K562 (cell line): ENCODE measurements at regions not wholly inside any gene's neighbourhood (a gene's known extent, or its start where the extent isn't known, plus 50 kb on each side); places are given as distances from the start of the nearest gene placed in this dataset.

Source experiments
- ATAC-seq: fragments of 200-7000 bp; cut with Tn5 transposase; 3 replicates; pipeline ENCODE4 v1.9.1; 2020; ENCODE audit warnings: moderate library complexity
- BruUV-seq: library from RNA; stranded (reverse); fragments of 400-500 nt; replicated peaks from 2 replicates; lab custom pipeline; 2021; lab: Mats Ljungman, UMichigan
- CTCF ChIA-PET: fragments of 300-600 bp; formaldehyde crosslinking; extraction: SDS; loops from one replicate; lab custom pipeline; 2021; ENCODE audit warnings: low intra/inter-chr PET ratio; lab: Yijun Ruan, JAX
- POLR2A ChIA-PET: fragments of 300-600, 350-650 bp; sonication (Branson Sonifier 250); formaldehyde crosslinking; extraction: SDS; loops from one replicate; lab custom pipeline; 2021; ENCODE audit warnings: antibody characterized with exemption, inconsistent platforms; lab: Yijun Ruan, JAX
- DNase-seq, 4 experiments: peaks; one replicate each; pipeline versions ENCODE4 v3.0.0 to v3.0.0-alpha.2; 2011 to 2018; ENCODE audit warnings: low spot score in 3 of 4, mixed read lengths in 3 of 4; ENCODE audit errors: extremely low read depth in 1 of 4
- FAIRE-seq: peaks from 2 replicates; lab custom pipeline; 2011; peaks lifted over from hg19 to GRCh38; lab: Jason Lieb, UNC
- H2AFZ ChIP-seq: 2 replicates; pipeline ENCODE4 v1.6.0; 2011; ENCODE audit warnings: low read depth, low read length, control low read depth, inconsistent platforms
- H3K27ac ChIP-seq: fragments of 200-600 bp; 3 replicates; pipeline ENCODE4 v1.8.0; 2011; ENCODE audit warnings: low read depth, mild to moderate bottlenecking, control low read depth, inconsistent platforms, low read length, moderate library complexity, mixed read lengths; ENCODE audit errors: extremely low read depth
- H3K27me3 ChIP-seq, 2 experiments: fragments of 300-600 bp in 1 of 2; 2 replicates in 1 of 2; 3 replicates in 1 of 2; pipeline versions ENCODE4 v1.6.0 to v1.8.0; 2011; ENCODE audit warnings: inconsistent platforms in 2 of 2, low read length in 2 of 2, mild to moderate bottlenecking in 1 of 2, mixed read lengths in 1 of 2, moderate library complexity in 1 of 2; ENCODE audit not compliant: control insufficient read depth in 2 of 2, insufficient read depth in 2 of 2
- H3K36me3 ChIP-seq: fragments of 300-600 bp; 3 replicates; pipeline ENCODE4 v1.8.0; 2011; ENCODE audit warnings: mild to moderate bottlenecking, low read length, inconsistent platforms; ENCODE audit not compliant: control insufficient read depth, insufficient read depth
- H3K4me1 ChIP-seq, 2 experiments: fragments of 200-600 bp in 1 of 2; replicated peaks in 1 of 2; 2 replicates in 1 of 2; 3 replicates in 1 of 2; pipeline versions ENCODE4 v1.5.1 to v1.8.0; 2011; ENCODE audit warnings: inconsistent platforms in 2 of 2, low read length in 2 of 2, mild to moderate bottlenecking in 1 of 2, mixed read lengths in 1 of 2, moderate library complexity in 1 of 2; ENCODE audit not compliant: control insufficient read depth in 2 of 2, insufficient read depth in 2 of 2
- H3K4me2 ChIP-seq: 2 replicates; pipeline ENCODE4 v1.6.1; 2011; ENCODE audit warnings: low read length, control low read depth, inconsistent platforms, mixed read lengths; ENCODE audit not compliant: insufficient read depth
- H3K4me3 ChIP-seq: fragments of 200-600 bp; sonication (generic), shearing (Covaris generic); 2 replicates; pipeline ENCODE4 v1.5.1; 2016; ENCODE audit warnings: control low read depth, inconsistent platforms
- H3K79me2 ChIP-seq: fragments of 200-600 bp; 3 replicates; pipeline ENCODE4 v1.8.0; 2011; ENCODE audit warnings: low read length, inconsistent platforms; ENCODE audit not compliant: control insufficient read depth, insufficient read depth
- H3K9ac ChIP-seq, 2 experiments: 2 replicates each; pipeline versions ENCODE4 v1.6.0 to v1.6.1; 2011; ENCODE audit warnings: low read depth in 2 of 2, low read length in 2 of 2, control low read depth in 1 of 2, inconsistent platforms in 1 of 2, mild to moderate bottlenecking in 1 of 2, mixed read lengths in 1 of 2; ENCODE audit not compliant: insufficient read depth in 1 of 2
- H3K9me1 ChIP-seq: one replicate; pipeline ENCODE4 v1.6.0; 2011; ENCODE audit warnings: inconsistent platforms, mild to moderate bottlenecking, low read length, moderate library complexity; ENCODE audit not compliant: control insufficient read depth, insufficient read depth
- H3K9me3 ChIP-seq: replicated peaks from 2 replicates; pipeline ENCODE4 v1.5.1; 2011; ENCODE audit warnings: low read depth, low read length, inconsistent platforms; ENCODE audit not compliant: control insufficient read depth, insufficient read depth
- H4K20me1 ChIP-seq: replicated peaks from 2 replicates; pipeline ENCODE4 v1.6.1; 2011; ENCODE audit warnings: low read length, inconsistent platforms, mixed read lengths; ENCODE audit not compliant: control insufficient read depth, insufficient read depth
- ARID1B ChIP-seq: fragments of 450-650 bp; IDR thresholded peaks from 2 replicates; pipeline ENCODE4 v1.6.1; 2016; ENCODE audit warnings: antibody characterized with exemption, mild to moderate bottlenecking, inconsistent platforms
- CBFA2T3 ChIP-seq: fragments of 450-650 bp; IDR thresholded peaks from 2 replicates; pipeline ENCODE4 v1.6.1; 2017
- DPF2 ChIP-seq: fragments of 450-650 bp; IDR thresholded peaks from 2 replicates; pipeline ENCODE4 v1.6.1; 2016
- ESRRA ChIP-seq: fragments of 450-650 bp; IDR thresholded peaks from 2 replicates; pipeline ENCODE4 v1.6.1; 2014; ENCODE audit warnings: low read depth, mild to moderate bottlenecking, moderate library complexity, borderline replicate concordance
- HOXB6 ChIP-seq: fragments of 250-450 bp; sonication (Bioruptor Pico); IDR thresholded peaks from 2 replicates; pipeline ENCODE4 v1.5.1; 2022; ENCODE audit warnings: mild to moderate bottlenecking, borderline replicate concordance
- KDM2B ChIP-seq: fragments of 250-450 bp; sonication (Bioruptor Pico); IDR thresholded peaks from 2 replicates; pipeline ENCODE4 v1.8.0; 2021; ENCODE audit warnings: mild to moderate bottlenecking, moderate library complexity
- MLLT1 ChIP-seq, 2 experiments: fragments of 450-650 bp; IDR thresholded peaks; 2 replicates each; pipeline ENCODE4 v1.6.1; 2016
- NFXL1 ChIP-seq: fragments of 450-650 bp; formaldehyde crosslinking; IDR thresholded peaks from 2 replicates; pipeline ENCODE4 v1.4.0; 2021; ENCODE audit warnings: mild to moderate bottlenecking
- PBX2 ChIP-seq, 2 experiments: IDR thresholded peaks in 1 of 2; conservative IDR thresholded peaks in 1 of 2; 2 replicates each; pipeline ENCODE4 v1.6.1; 2016; ENCODE audit warnings: low read depth in 2 of 2, mild to moderate bottlenecking in 1 of 2, missing compliant biosample characterization in 1 of 2, missing genetic modification characterization in 1 of 2, moderate library complexity in 1 of 2
- PHTF2 ChIP-seq: fragments of 250-450 bp; sonication (Bioruptor Pico); IDR thresholded peaks from 2 replicates; pipeline ENCODE4 v1.5.0; 2021; ENCODE audit warnings: mild to moderate bottlenecking
- SNAPC5 ChIP-seq: fragments of 250-450 bp; sonication (Bioruptor Pico); IDR thresholded peaks from 2 replicates; pipeline ENCODE4 v1.8.0; 2021; ENCODE audit warnings: moderate library complexity, mild to moderate bottlenecking, inconsistent platforms
- SOX6 ChIP-seq: fragments of 450-650 bp; IDR thresholded peaks from 2 replicates; pipeline ENCODE4 v1.6.1; 2014; ENCODE audit warnings: mild to moderate bottlenecking
- SREBF2 ChIP-seq: sonication (generic); formaldehyde crosslinking; IDR thresholded peaks from 2 replicates; pipeline ENCODE4 v1.4.0; 2020; ENCODE audit warnings: mild to moderate bottlenecking, missing genetic modification reagents
- XRCC5 ChIP-seq: fragments of 200-400 bp; formaldehyde crosslinking; IDR thresholded peaks from 2 replicates; pipeline ENCODE4 v1.6.1; 2017; ENCODE audit warnings: low read depth, mild to moderate bottlenecking, low read length
- ZNF12 ChIP-seq: sonication (generic); formaldehyde crosslinking; IDR thresholded peaks from 2 replicates; pipeline ENCODE4 v1.4.0; 2020; ENCODE audit warnings: mild to moderate bottlenecking, missing genetic modification reagents
- ZNF174 ChIP-seq: fragments of 250-450 bp; sonication (Bioruptor Pico); IDR thresholded peaks from 2 replicates; pipeline ENCODE4 v1.4.0; 2020; ENCODE audit warnings: mild to moderate bottlenecking
- ZNF449 ChIP-seq: fragments of 250-450 bp; sonication (Bioruptor Pico); IDR thresholded peaks from 2 replicates; pipeline ENCODE4 v1.8.0; 2022; ENCODE audit warnings: moderate library complexity, mild to moderate bottlenecking, inconsistent platforms
- WGBS: fragments of 100-300 bp; shearing (Covaris generic); methylation state at CpG from one replicate; pipeline ENCODE4 v1.1.6; 2016; ENCODE audit warnings: low coverage, mixed read lengths; ENCODE audit not compliant: insufficient coverage; ENCODE audit errors: missing lambda C conversion rate; 5-methylcytosine and 5-hydroxymethylcytosine counted together
- in situ Hi-C: fragments of 300-500 bp; cut with MboI; formaldehyde crosslinking; loops from 4 replicates; pipeline ENCODE4 v1.15.0; 2018; ENCODE audit warnings: inconsistent platforms, mixed read lengths
- intact Hi-C: fragments of 100-400 bp; cut with micrococcal nuclease; formaldehyde crosslinking; loops from 2 replicates; pipeline ENCODE4 v1.14.2; 2022

- ATAC-seq, result no peak
- H3K9ac ChIP-seq, result no peak overlapping the region
- 0% methylated on average over 5 of the region's 5 CpGs for WGBS
- H2AFZ ChIP-seq, result no peak overlapping the region
- in situ Hi-C loops (no loop called here), intact Hi-C loops (no loop called here)
- no peak overlapping the region for H3K4me3 ChIP-seq
- DNase-seq, result no peak
- no peaks in the 10 kb centered on the region for H3K27me3 ChIP-seq
- TF ChIP-seq SOX6 (no peak), SREBF2 (CRISPR knock-in tag) (no peak), SNAPC5 (no peak), MLLT1 (IDR thresholded peaks at IDR 0.05) (no peak), NFXL1 (CRISPR knock-in tag) (no peak), CBFA2T3 (no peak), PHTF2 (CRISPR knock-in tag) (no peak), KDM2B (CRISPR knock-in tag) (no peak), ARID1B (no peak), DPF2 (no peak), XRCC5 (no peak), ZNF12 (no peak), PBX2 (CRISPR knock-in tag; IDR thresholded peaks at IDR 0.05; ENCODE audit: low read depth) (no peak), PBX2 (tag; conservative IDR thresholded peaks at IDR 0.05; ENCODE audit: low read depth) (no peak), ZNF174 (CRISPR knock-in tag) (no peak), HOXB6 (no peak), ZNF449 (CRISPR knock-in tag) (no peak), ESRRA (no peak)
- ChIA-PET CTCF (no interaction called here), POLR2A (no interaction called here)
- H3K9me3 ChIP-seq, result 0 out of 2 replicates have a peak, but pooled peaks cover 2% of the 10 kb centered on the region
- H3K4me1 ChIP-seq, result no peaks in the 10 kb centered on the region
- no peaks in the 10 kb centered on the region for H3K36me3 ChIP-seq
- H3K4me2 ChIP-seq, result no peak overlapping the region
- H4K20me1 ChIP-seq, result no peaks in the 10 kb centered on the region
- H3K27ac ChIP-seq, result no peak overlapping the region
- H3K79me2 ChIP-seq, result no peaks in the 10 kb centered on the region
- FAIRE-seq, result no peak
- no peaks in the 10 kb centered on the region for H3K9me1 ChIP-seq
- no TSS peak for BruUV-seq
Measured at GRCh38 chr2:152814475-152815030, 96.1 kb downstream of the ARL6IP6 start.
